ENCODE measurements at regions not wholly inside any gene's neighbourhood (a gene's known extent, or its start where the extent isn't known, plus 50 kb on each side); places are given as distances from the start of the nearest gene placed in this dataset.

DNA sequence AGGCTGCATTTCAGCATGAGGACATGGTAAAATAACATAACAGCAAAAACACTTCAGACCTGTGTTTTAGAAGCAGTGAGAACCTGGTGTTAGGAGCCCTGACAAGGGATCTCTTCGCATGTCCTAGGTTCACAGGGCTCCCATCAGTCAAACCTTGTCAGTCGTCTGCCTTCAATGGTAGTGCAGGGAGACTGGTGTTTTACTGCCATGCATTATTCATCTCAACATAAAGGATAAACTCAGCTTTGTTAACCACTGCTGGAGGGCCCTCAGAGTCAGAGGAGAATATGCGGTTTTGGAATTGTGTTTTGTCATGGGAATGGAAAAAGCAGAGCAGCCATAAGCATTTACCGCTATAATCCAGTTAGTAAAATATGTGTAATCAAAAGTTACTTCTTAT lies 275.9 kb upstream of the GCFC2 start:
- TF ChIP-seq POLR2A (IDR thresholded peaks at IDR 0.05) = no peak
- no peak for TF ChIP-seq CTCF (IDR thresholded peaks at IDR 0.05)
- no peaks in the 10 kb centered on the region for H3K27me3 ChIP-seq
- WGBS (ENCODE audit: insufficient coverage, low coverage, low lambda C conversion rate, missing lambda C conversion rate) = 41% methylated on average over 4 of the region's 4 CpGs
- ATAC-seq (no peak), DNase-seq (no peak)
- intact Hi-C loops (cut with DNase I) = no loop called here
- no peak overlapping the region for H3K4me3 ChIP-seq
- H3K27ac ChIP-seq = no peak overlapping the region
- no peaks in the 10 kb centered on the region for H3K36me3 ChIP-seq
- H3K9me3 ChIP-seq = no peaks in the 10 kb centered on the region
- no peaks in the 10 kb centered on the region for H3K4me1 ChIP-seq

DNA sequence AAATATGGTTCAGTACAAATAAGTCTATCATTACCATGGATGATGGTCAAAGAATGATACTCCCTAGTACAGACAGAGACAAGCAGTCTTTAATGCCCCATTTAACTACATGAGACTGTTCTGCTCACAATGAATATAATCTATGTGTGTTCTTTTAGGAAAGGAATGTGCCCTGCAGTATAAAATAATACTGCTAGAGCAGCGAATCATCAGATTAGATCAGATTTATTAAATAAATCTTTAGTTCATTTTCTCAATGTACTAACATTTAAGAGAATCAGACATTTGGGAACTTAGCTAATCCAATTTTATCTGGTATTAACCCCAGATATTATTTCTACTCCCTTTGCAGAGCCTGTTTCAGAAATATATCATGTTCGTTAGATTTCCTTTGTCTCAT lies 272.0 kb upstream of the GCFC2 start:
- no peaks in the 10 kb centered on the region for H3K36me3 ChIP-seq
- ATAC-seq = no peak
- H3K27me3 ChIP-seq = no peaks in the 10 kb centered on the region
- no peak for DNase-seq
- no peaks in the 10 kb centered on the region for H3K9me3 ChIP-seq
- H3K27ac ChIP-seq = no peak overlapping the region
- TF ChIP-seq POLR2A (IDR thresholded peaks at IDR 0.05) = no peak
- no peak for TF ChIP-seq CTCF (IDR thresholded peaks at IDR 0.05)
- H3K4me3 ChIP-seq = no peak overlapping the region
- H3K4me1 ChIP-seq = no peaks in the 10 kb centered on the region
- 63% methylated on average over 2 of the region's 2 CpGs for WGBS (ENCODE audit: insufficient coverage, low coverage, low lambda C conversion rate, missing lambda C conversion rate)
- intact Hi-C loops (cut with DNase I) = no loop called here

GRCh38 chr2:75964646-75965045 lies 253.9 kb upstream of the GCFC2 start:
- intact Hi-C loops (cut with DNase I) = no loop called here
- 43% methylated on average over 2 of the region's 2 CpGs for WGBS (ENCODE audit: insufficient coverage, low coverage, low lambda C conversion rate, missing lambda C conversion rate)
- ATAC-seq = no peak

GRCh38 chr2:75960472-75961009 lies 249.8 kb upstream of the GCFC2 start:
- Histone ChIP-seq H3K36me3 (no peaks in the 10 kb centered on the region), H3K27me3 (no peaks in the 10 kb centered on the region), H3K9me3 (no peaks in the 10 kb centered on the region), H3K27ac (no peak overlapping the region), H3K4me3 (no peak overlapping the region), H3K4me1 (no peaks in the 10 kb centered on the region)
- DNase-seq = no peak
- TF ChIP-seq CTCF (IDR thresholded peaks at IDR 0.05) (no peak), POLR2A (IDR thresholded peaks at IDR 0.05) (no peak)
- 42% methylated on average over 3 of the region's 3 CpGs for WGBS (ENCODE audit: insufficient coverage, low coverage, low lambda C conversion rate, missing lambda C conversion rate)
- intact Hi-C loops (cut with DNase I) = no loop called here
- ATAC-seq = no peak

More at GRCh38 chr2:75964646-75965045, 253.9 kb upstream of the GCFC2 start:
- no peak overlapping the region for H3K4me3 ChIP-seq
- H3K36me3 ChIP-seq = no peaks in the 10 kb centered on the region
- TF ChIP-seq POLR2A (IDR thresholded peaks at IDR 0.05) = no peak
- TF ChIP-seq CTCF (IDR thresholded peaks at IDR 0.05) = no peak
- H3K27ac ChIP-seq = no peak overlapping the region
- no peaks in the 10 kb centered on the region for H3K9me3 ChIP-seq
- DNase-seq = no peak
- no peaks in the 10 kb centered on the region for H3K4me1 ChIP-seq
- peaks cover 0 to 5% of the 10 kb centered on the region in 2 donors for H3K27me3 ChIP-seq

Measured in right lobe of liver (tissue), 6 donors.